ENCODE measurements at regions not wholly inside any gene's neighbourhood (a gene's known extent, or its start where the extent isn't known, plus 50 kb on each side); places are given as distances from the start of the nearest gene placed in this dataset.

DNA sequence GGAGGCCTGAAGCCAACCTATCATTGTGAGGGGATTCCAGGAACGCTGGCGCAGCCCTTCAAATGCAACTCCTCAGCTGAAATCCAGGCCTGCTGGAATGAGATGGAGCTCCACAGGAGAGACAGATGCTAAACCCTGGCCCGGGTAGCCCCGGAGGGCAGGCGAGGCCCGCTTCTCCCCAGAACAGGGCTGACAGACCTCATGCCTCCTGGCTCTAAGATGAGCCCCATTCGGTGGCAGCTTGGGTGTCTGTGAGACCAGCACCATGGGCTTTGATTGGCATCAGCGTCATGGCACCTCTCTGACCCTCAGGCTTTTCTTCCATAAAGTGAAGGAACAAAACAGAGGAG, 382.2 kb downstream of the BCL11B start:
- peaks cover 4% of the 10 kb centered on the region for H3K27me3 Mint-ChIP-seq (ENCODE audit: insufficient read depth, unreplicated experiment)
- ChIA-PET POLR2A (no interaction called here), CTCF (no interaction called here)
- no peaks in the 10 kb centered on the region for H3K9me3 ChIP-seq
- BruUV-seq (replicated peaks), result no TSS peak
- intact Hi-C loops (cut with micrococcal nuclease; ENCODE audit: unreplicated experiment), result no loop called here
- H3K36me3 ChIP-seq (ENCODE audit: control insufficient read depth, insufficient read depth, low read length), result no peaks in the 10 kb centered on the region
- no peak overlapping the region for H3K4me3 ChIP-seq (ENCODE audit: low read depth, low read length)
- no peak overlapping the region for H3K4me3 Mint-ChIP-seq (ENCODE audit: unreplicated experiment)
- no peaks in the 10 kb centered on the region for H3K4me1 Mint-ChIP-seq (ENCODE audit: low read depth, unreplicated experiment)
- H3K4me1 ChIP-seq, result no peaks in the 10 kb centered on the region
- H3K27ac Mint-ChIP-seq (ENCODE audit: unreplicated experiment), result no peak overlapping the region
- H3K36me3 Mint-ChIP-seq (ENCODE audit: insufficient read depth, unreplicated experiment), result no peaks in the 10 kb centered on the region
- TF ChIP-seq, protein P1, sequence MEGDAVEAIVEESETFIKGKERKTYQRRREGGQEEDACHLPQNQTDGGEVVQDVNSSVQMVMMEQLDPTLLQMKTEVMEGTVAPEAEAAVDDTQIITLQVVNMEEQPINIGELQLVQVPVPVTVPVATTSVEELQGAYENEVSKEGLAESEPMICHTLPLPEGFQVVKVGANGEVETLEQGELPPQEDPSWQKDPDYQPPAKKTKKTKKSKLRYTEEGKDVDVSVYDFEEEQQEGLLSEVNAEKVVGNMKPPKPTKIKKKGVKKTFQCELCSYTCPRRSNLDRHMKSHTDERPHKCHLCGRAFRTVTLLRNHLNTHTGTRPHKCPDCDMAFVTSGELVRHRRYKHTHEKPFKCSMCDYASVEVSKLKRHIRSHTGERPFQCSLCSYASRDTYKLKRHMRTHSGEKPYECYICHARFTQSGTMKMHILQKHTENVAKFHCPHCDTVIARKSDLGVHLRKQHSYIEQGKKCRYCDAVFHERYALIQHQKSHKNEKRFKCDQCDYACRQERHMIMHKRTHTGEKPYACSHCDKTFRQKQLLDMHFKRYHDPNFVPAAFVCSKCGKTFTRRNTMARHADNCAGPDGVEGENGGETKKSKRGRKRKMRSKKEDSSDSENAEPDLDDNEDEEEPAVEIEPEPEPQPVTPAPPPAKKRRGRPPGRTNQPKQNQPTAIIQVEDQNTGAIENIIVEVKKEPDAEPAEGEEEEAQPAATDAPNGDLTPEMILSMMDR (IDR thresholded peaks at IDR 0.05; ENCODE audit: insufficient read depth in 1 of 2, low read depth in 1 of 2, low read length in 1 of 2, severe bottlenecking in 1 of 2, unreplicated experiment in 1 of 2), result no peak
- no peak for DNase-seq
- H3K9me3 Mint-ChIP-seq (ENCODE audit: unreplicated experiment), result peaks cover 12% of the 10 kb centered on the region
- H3K27me3 ChIP-seq (replicated peaks; ENCODE audit: control insufficient read depth, insufficient read depth, low read length), result no peaks in the 10 kb centered on the region

DNA sequence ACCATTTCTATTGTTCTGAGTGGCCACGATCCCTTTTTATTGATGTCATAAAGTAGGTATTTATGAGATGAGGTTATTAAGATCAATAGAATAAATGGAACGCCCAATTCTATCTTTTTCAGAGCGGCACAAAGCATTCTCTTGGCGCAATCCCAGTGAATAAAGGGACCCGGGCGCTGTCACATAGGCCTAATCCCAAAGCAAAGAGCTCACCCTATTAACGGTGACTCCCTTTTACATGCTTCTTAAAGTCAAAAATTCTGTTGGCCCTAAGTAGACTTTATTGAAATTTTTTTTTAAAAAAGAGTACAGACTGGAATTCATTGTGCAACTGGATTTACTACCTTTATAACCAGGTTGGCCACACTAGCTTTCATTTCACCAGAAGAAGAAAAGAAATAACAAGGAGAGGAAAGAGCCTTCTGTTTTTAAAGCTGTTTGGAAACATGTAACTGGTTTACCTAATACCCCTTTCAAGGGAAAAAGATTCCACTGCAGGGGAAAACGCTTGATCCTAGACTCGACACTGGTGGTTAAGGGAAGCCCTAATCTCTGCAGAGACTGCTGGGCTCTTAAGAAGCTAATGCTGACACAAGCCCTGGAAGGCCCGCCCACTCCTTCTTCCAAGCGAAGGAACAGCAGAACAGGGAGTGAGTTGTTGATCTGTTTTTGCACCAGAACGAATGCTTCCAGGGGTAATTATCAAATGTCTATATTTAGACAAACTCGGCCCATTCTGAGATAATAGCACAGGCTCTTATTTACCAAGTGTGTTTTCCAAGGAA, 381.2 kb downstream of the BCL11B start:
- H3K27me3 Mint-ChIP-seq (ENCODE audit: insufficient read depth, unreplicated experiment), result peaks cover 4% of the 10 kb centered on the region
- no TSS peak for BruUV-seq (replicated peaks)
- no peak overlapping the region for H3K27ac Mint-ChIP-seq (ENCODE audit: unreplicated experiment)
- no peaks in the 10 kb centered on the region for H3K4me1 Mint-ChIP-seq (ENCODE audit: low read depth, unreplicated experiment)
- no peak for DNase-seq
- no peaks in the 10 kb centered on the region for H3K36me3 Mint-ChIP-seq (ENCODE audit: insufficient read depth, unreplicated experiment)
- no peaks in the 10 kb centered on the region for H3K36me3 ChIP-seq (ENCODE audit: control insufficient read depth, insufficient read depth, low read length)
- peaks cover 12% of the 10 kb centered on the region for H3K9me3 Mint-ChIP-seq (ENCODE audit: unreplicated experiment)
- TF ChIP-seq, protein P1 (IDR thresholded peaks at IDR 0.05; ENCODE audit: insufficient read depth in 1 of 2, low read depth in 1 of 2, low read length in 1 of 2, severe bottlenecking in 1 of 2, unreplicated experiment in 1 of 2), result no peak
- intact Hi-C loops (cut with micrococcal nuclease; ENCODE audit: unreplicated experiment), result no loop called here
- CTCF ChIA-PET, result no interaction called here
- no peak overlapping the region for H3K4me3 Mint-ChIP-seq (ENCODE audit: unreplicated experiment)
- POLR2A ChIA-PET, result no interaction called here
- H3K9me3 ChIP-seq, result no peaks in the 10 kb centered on the region
- no peaks in the 10 kb centered on the region for H3K4me1 ChIP-seq
- no peak overlapping the region for H3K4me3 ChIP-seq (ENCODE audit: low read depth, low read length)
- no peaks in the 10 kb centered on the region for H3K27me3 ChIP-seq (replicated peaks; ENCODE audit: control insufficient read depth, insufficient read depth, low read length)

DNA sequence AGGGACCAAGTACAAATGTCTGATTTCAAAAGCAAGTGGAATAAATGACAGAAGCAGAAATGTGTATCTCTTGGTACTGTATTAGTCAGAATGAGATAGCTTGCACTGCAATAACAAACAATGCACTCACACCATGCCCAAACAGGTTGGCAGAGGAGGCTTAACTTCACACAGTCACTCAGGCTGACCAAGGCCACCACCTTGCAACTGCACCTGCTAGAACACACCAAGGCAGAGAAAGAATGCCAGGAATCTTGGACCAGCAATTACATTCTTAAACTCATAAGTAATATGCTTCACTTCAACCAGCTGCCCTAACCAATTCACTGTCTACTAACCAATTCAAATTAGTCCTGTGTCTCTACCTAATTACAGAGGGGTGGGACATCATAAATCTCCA, 378.3 kb downstream of the BCL11B start:
- Mint-ChIP-seq H3K9me3 (ENCODE audit: unreplicated experiment) (peaks cover 9% of the 10 kb centered on the region), H3K4me1 (ENCODE audit: low read depth, unreplicated experiment) (no peaks in the 10 kb centered on the region), H3K4me3 (ENCODE audit: unreplicated experiment) (no peak overlapping the region), H3K36me3 (ENCODE audit: insufficient read depth, unreplicated experiment) (no peaks in the 10 kb centered on the region), H3K27me3 (ENCODE audit: insufficient read depth, unreplicated experiment) (peaks cover 4% of the 10 kb centered on the region), H3K27ac (ENCODE audit: unreplicated experiment) (no peak overlapping the region)
- no peaks in the 10 kb centered on the region for H3K4me1 ChIP-seq
- no peak for DNase-seq
- TF ChIP-seq, protein P1 (IDR thresholded peaks at IDR 0.05; ENCODE audit: insufficient read depth in 1 of 2, low read depth in 1 of 2, low read length in 1 of 2, severe bottlenecking in 1 of 2, unreplicated experiment in 1 of 2), result no peak
- CTCF ChIA-PET, result no interaction called here
- H3K9me3 ChIP-seq, result no peaks in the 10 kb centered on the region
- POLR2A ChIA-PET, result no interaction called here
- H3K27me3 ChIP-seq (replicated peaks; ENCODE audit: control insufficient read depth, insufficient read depth, low read length), result no peaks in the 10 kb centered on the region
- H3K36me3 ChIP-seq (ENCODE audit: control insufficient read depth, insufficient read depth, low read length), result no peaks in the 10 kb centered on the region
- intact Hi-C loops (cut with micrococcal nuclease; ENCODE audit: unreplicated experiment), result no loop called here
- no TSS peak for BruUV-seq (replicated peaks)
- no peak overlapping the region for H3K4me3 ChIP-seq (ENCODE audit: low read depth, low read length)

Data from Caco-2 (cell line).